22Rv1 (cell line): ENCODE measurements at regions not wholly inside any gene's neighbourhood (a gene's known extent, or its start where the extent isn't known, plus 50 kb on each side); places are given as distances from the start of the nearest gene placed in this dataset.

Experiments
- CTCF ChIP-seq: fragments of 450-650 bp; IDR thresholded peaks from 2 replicates; pipeline ENCODE4 v1.5.1; 2017; ENCODE audit warnings: mild to moderate bottlenecking
- ZFX ChIP-seq: fragments of 450-650 bp; IDR thresholded peaks from 2 replicates; pipeline ENCODE4 v1.6.1; 2017; ENCODE audit warnings: antibody characterized with exemption, borderline replicate concordance

DNA sequence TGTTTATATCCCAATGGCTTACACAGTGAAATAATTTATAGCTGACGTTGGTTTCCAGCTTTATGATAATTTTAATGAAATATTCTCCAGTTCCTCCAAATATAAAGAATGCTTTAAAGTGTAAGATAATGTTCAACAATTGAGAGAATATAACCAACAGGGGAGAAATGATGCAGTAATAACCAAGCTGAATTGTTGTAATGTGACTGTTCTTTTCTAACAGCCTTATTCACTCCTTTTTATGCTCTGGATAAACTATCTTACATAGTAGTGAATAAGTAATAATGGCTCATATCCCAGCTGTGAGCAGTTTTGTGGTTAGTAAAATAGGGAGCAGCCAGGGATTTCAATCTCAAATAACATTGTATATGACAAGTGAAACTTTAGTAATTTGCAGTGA is 2348.7 kb upstream of the ACO1 start:
- no peak for TF ChIP-seq CTCF
- TF ChIP-seq ZFX: no peak
